Cerebellar cortex (tissue), 1 donor: ENCODE measurements at regions not wholly inside any gene's neighbourhood (a gene's known extent, or its start where the extent isn't known, plus 50 kb on each side); places are given as distances from the start of the nearest gene placed in this dataset.
"Not testable (repeated sequence)": the region's sequence is repeated elsewhere in the genome, so short reads cannot be mapped to it uniquely, and the experiment has no call there.

Experiments
- DNase-seq: peaks from one replicate; pipeline ENCODE4 v3.0.0-alpha.2; 2015; ENCODE audit warnings: low spot score

DNA sequence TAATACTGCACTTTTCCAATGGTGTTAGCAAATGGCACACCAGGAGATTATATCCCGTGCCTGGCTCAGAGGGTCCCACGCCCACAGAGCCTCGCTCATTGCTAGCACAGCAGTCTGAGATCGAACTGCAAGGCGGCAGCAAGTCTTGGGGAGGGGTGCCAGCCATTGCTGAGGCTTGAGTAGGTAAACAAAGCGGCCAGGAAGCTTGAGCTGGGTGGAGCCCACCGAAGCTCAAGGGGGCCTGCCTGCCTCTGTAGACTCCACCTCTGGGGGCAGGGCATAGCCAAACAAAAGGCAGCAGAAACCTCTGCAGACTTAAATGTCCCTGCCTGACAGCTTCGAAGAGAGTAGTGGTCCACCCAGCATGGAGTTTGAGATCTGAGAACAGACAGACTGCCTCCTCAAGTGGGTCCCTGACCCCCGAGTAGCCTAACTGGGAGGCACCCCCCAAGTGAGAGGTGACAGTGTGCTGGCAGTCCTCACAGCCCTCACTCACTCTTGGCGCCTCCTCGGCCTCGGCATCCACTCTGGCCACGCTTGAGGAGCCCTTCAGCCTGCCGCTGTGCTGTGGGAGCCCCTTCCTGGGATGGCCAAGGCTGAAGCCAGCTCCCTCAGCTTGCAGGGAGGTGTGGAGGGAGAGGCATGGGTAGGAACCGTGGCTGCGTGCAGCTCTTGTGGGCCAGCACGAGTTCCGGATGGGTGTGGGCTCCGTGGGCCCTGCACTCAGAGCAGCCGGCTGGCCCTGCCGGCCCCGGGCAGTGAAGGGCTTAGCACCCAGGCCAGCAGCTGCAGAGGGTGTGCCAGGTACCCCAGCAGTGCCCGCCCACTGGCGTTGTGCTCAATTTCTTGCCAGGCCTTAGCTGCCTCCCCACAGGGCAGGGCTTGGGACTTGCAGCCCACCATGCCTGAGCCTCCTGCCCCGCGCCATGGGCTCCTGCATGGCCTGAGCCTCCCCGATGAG, 188.0 kb downstream of the MMUT start:
- DNase-seq = not testable (repeated sequence)

DNA sequence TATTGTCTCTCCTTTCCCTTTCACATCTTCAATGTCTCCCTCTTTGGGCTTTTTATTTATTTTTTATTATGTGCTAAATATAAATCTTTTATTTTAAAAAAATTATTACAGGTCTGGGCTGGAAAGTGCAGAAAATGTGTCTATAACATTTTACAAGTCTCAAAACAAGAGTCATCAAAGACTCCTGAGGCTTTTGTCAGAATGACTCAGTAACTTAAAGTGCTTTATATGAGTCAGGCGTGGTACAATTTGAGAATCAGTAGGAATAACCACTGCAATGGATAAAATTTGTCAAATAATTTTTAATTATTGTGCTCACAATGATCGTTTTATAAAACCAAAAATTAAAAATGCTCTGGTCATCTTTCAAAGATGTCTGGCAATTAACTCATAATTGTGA, 193.9 kb downstream of the MMUT start:
- no peak for DNase-seq

DNA sequence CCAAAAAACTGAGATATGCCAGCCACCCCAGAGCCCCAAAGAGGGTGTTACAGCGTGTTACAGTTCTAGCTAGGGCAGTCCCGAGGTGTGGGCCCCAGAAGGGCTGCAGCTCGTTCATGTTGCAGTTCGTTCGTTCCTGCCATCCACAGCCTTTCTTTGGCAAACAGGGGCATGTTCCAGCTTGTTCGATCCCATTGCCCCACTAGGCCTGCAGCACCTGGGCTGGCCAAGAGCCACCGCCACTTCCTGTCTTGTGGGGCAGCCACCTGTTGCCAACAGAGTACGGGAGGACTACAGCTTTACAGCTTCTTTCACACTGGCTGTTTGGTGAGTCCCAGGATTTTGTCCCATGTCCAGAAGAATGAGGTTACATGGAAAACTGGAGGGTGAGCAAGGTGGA, 198.1 kb downstream of the MMUT start:
- no peak for DNase-seq

DNA sequence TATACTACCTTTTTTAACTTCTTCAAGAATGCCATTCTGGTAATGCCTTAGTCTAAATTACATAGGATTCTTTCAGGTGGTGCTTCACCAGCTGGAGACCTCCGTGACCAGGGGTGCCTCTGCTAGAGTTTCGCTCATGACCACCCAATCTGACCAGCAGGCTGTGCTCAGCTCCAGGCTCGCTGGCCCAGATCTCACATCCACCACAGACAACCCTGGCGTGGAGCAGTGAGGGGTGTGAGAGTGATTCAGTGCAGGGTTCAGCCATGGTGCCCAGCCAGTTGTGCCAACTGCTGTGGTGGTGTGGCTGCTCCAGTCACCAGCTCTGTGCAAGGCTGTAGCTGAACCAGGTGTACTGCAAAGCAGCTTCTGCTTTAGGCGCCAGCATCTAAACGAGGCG, 198.6 kb downstream of the MMUT start:
- DNase-seq = no peak

DNA sequence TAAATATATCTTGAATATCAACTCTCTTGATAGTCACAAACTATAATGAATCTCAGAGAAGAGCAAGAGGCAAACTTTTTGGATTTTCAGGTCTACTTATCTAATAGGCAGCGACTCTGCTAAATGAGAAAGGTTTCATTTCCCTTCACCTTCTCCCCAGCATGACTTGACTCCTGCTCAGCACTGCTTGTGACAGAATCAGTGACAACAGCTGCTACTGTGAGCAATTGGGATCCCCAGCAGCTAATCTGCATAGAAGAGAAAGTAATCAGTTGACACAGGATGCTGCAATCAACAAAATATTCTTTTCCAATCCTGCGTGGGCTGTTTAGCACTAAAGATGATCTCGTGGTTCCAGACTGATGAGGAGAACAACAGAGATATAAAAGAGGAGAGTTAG, 205.5 kb downstream of the MMUT start:
- DNase-seq = no peak

DNA sequence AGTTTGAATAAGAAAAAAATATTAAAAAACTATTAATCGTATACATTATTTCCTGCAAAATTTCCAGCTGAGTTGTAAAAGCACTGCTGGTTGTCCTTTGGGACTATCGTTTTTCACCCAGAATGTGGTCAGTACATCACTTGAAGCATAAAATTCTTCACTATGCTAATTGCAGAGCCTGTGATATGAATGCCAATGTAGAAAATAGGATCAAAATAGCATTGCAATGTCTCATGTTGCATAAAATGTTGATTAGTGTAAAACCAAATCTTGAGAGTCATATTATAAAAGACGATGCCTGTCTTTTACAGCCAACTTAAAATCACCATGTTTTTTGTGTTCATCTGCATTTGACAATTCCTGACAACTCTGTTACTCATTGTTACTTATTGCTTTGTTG, 207.7 kb downstream of the MMUT start:
- no peak for DNase-seq

DNA sequence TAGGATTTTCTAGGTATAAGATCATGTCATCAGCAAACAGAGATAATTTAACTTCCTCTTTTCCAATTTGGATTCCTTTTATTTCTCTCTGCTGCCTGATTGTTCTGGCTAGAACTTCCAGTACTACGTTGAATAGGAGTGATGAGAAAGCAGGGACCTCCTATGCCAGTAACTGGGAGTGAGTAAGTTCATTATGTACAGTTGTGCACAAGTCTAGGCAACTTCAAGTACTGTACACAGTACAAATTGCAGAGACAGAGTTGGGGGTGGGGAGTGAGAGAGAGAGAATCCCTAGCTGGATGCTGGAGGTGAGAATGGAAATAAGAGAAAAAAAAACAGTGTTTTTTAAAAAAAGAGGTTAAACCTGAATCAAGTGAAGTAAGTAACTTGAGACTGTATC, 210.2 kb downstream of the MMUT start:
- DNase-seq = no peak

DNA sequence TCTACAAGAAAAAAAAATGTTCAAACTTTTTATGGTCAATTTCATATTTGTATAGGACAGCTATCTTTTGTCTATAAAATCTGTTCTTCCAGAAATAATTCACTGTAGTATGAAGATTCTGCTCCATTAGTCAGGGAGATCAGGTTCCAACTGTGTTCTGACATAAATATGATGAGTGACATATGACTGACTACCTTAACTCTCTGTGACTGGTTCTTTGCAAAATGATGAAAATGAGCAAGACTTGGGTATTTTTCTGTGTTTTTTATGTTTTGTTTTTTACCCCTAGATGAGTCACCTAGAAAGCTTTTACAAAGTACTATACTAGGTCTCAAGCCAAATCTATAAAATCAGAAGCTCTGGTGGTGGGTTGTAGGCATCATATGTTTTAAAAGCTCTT, 229.6 kb downstream of the MMUT start:
- DNase-seq = no peak

DNA sequence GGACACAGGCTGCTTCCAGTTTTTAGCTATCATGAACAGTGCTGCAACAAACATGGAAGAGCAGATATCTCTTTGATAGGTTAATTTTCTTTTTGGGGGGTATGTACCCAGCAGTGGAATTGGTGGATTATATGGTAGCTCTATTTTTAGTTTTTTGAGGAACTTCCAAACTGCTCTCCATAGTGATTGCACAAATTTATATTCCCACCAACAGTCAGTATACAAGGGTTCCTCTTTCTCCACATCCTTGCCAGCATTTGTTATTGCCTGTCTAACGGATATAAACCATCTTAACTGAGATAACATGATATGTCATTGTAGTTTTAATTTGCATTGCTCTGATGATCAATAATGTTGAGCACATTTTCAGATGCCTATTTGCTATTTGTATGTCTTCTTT, 237.6 kb downstream of the MMUT start:
- no peak for DNase-seq

DNA sequence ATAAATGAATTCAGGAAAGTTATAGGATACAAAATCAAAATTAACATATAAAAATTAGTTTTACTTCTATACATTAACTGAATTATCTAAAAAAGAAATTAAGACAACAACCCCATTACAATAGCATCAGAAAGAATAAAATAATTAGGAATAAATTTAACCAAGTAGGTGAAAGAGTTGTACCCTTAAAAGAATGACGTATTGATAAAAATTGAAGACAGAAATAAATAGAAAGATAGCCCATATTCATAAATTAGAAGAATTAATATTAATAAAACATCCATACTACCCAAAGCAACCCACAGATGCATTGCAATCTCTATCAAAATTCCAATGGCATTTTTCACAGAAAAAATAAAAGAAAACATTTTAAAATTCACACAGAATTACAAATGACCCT, 242.8 kb downstream of the MMUT start:
- no peak for DNase-seq

DNA sequence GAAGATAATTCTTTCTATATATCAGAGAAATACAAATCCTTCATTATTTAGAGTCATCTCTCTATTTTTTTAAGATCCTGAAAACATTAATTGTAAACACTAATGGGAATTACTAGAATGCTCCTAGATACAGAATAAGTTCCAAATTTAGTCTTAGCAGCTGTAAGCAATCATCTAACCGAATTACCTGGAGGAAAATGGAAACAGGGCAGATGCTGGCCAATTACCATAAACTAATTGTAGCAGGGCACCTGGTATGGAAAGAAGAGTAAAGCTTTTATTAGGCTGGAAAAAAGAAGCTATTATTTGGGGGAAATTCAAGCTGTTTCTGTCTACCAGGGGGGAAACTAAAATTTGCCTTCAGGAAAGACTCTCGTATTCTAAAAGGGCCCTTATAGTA, 257.5 kb downstream of the MMUT start:
- no peak for DNase-seq

DNA sequence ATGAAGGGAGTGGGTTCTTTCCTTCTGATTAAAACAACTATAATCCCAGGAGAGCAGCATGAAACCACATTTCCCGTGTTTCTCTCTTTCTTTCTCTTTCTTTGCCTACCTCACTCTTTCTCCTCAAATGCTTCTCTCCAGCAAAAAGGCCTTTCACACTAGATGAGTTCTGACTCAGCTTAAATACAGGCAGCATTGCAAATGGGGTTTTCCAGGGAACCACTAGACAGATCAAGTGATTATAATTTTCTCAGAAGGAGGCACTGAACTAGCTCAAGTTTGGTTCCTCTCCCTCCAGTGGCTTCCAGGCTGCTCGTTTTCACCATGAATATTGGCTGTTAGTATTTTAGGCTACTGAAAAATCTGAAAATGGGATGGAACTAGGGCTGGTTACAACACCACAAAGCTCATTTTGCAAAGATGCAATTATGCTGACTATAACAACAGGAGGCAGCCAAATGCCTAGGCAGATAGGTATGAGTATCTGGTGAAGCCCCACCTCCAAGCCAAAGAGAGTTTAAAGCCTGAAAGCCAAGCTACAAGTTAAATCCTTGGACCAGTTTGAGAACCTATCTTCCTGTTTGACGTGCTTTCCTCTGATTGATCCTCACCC, 260.0 kb downstream of the MMUT start:
- DNase-seq = no peak

DNA sequence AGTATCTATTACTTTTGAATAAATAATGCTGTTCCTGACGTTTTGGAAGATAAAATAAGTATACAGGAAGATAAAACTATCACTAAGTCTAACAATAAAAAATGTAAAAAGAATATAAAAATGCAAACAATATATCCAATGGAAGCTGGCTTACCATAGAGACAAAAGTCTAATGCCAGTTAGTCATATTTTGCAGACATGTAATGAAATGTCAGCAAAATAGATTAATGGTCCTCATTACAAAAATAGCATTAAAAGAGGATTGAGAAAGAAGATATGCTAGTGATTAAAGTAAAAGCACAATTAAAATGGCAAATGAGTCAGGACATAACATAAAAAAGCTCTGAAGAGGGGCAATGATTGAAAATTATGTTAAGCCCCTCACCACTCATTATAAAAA, 265.0 kb downstream of the MMUT start:
- DNase-seq = no peak

DNA sequence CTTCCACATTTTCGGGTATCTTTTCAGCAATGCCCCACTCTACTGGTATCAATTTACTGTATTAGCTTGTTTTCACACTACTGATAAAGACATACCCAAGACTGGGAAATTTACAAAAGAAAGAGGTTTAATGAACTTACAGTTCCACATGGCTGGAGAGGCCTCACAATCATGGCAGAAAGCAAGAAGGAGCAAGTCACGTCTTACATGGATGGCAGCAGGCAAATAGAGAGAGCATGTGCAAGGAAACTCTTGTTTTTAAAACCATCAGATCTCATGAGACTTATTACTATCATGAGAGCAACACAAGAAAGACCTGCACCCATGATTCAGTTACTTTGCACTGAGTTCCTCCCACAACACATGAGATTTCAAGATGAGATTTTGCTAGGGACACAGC, 300.7 kb downstream of the MMUT start:
- DNase-seq = not testable (repeated sequence)

DNA sequence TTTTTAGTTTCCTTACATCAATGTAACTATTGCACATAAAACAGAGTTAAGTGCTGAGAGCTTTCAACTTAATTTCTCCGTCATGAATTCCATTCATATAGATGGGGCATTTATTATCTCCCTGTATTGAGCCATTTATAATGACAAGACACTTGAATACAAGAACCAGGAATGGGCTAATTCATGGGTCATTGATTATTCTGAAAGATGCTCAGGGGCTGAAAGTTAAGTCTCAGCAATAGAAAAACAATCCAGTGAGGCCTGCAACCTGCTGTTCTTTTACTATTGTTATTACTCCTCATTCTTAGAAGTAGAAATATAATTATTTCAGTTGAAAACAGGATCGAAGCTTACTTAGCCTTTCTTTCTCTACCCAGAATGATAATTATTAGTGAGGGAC, 307.7 kb downstream of the MMUT start:
- DNase-seq = no peak

DNA sequence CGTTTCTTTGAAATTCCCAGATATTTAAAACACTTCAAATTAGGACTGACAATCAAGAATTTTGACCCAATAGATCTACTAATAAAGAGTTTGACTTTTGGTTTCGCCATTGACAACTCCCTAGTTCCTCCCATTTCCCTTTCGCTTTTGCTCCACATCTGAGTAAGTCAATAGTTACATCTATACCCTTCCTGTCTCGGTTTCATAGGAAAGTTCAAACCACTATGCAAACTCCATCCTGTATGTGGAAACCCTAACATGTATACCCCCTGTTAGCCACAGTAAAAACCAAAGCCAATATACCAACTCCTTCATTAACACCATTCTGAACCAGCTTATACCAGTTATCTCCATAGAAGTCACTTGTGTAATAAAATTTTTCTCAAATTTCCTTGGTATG, 311.1 kb downstream of the MMUT start:
- DNase-seq = no peak

DNA sequence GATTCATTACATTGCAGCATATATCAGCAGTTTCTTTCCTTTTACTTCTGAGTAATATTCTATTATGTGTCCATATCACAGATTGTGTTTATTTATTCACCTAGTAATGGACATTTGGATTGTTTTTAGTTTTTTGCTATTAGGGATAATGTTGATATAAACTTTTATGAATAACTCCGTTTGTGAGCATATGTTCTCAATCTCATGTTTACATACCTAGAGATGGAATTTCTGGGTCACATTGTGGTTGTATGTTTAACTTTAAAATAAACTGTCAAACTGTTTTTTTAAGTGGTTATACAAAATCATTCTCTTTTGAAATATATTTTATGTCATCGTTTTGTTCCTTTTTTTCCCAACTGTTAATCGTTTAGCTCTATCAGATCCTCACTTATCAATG, 311.6 kb downstream of the MMUT start:
- no peak for DNase-seq

DNA sequence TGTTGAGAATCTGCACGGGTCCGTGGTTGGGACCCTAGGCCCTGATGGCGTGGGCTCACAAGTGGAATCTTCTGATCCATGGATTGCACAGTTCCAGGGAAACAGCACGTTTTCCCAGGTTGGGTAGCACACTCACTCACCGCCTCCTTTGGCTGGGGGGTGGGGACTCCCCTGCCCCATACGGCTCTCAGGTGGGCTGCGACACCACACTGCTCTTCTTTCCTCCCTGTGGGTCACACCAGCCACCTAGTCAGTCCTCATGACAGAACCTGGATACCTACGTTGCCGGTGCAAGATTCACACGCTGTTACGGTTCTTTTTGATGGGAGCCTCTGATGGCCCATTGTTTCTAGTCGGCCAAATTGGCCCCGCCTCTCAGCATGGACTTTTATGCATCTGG, 312.0 kb downstream of the MMUT start:
- DNase-seq = no peak

DNA sequence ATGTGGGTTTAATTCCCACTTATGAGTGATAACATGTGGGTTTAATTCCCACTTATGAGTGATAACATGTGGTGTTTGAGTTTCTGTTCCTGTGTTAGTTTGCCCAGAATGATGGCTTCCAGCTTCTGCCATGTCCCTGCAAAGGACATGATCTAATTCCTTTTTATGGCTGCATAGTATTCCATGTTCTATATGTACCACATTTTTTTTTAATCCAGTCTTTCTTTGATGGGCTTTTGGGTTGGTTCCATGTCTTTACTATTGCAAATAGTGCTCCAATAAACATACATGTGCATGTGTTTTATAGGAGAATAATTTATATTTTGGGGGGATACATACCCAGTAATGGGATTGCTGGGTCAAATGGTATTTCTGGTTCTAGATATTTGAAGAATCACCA, 317.8 kb downstream of the MMUT start:
- no peak for DNase-seq

DNA sequence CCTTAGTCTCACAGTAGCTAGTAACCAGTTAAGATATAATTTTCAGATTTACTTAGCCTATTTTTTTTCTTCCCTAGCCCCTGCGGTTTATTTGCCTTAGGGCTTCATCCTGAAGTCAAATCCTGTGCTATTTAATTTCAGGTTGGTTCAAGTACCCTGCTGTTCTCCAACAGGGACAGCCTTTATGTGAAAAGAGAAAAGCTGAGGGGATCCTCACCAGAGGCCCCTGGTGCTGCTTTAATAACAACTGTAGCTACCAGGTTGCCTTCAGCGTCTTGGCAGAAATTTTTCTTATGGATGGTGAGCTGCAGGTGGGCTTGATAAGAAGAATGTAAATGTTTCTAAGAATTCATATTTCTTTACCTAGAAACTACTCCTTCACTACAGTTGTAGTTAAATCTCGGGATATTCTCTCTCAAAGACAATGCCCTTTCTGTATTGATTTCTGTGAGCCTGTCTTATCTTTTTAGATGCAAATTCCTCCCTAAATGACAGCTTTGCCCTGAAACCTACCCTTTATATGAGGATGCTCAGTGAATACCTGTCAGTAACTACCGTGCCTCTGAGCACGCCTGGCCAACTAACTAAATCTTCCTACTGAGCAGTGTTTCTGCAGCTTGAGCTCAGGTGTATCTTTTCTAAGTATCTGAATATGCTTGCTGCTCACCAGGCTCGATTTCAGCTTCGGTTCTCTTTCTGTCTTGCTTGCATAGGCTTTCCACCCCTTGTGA, 320.5 kb downstream of the MMUT start:
- no peak for DNase-seq

DNA sequence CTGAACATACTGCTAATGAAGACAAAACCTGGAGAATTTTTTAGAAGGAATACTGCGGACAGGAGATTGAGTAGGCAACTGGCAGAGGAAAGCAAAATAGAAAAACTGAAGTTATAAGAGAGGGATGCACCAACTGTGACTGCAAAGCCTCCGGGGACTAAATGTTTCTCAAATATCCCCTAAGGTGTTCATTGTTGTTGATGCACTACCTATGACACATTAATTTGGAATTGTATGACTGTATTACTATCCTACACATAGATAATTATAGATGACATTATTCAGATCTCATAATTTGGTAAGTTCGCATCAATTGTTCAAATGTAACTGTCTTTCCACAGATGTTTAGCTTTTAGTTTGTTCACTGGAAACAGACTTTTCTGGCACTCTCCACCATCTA, 341.1 kb downstream of the MMUT start:
- DNase-seq = no peak

DNA sequence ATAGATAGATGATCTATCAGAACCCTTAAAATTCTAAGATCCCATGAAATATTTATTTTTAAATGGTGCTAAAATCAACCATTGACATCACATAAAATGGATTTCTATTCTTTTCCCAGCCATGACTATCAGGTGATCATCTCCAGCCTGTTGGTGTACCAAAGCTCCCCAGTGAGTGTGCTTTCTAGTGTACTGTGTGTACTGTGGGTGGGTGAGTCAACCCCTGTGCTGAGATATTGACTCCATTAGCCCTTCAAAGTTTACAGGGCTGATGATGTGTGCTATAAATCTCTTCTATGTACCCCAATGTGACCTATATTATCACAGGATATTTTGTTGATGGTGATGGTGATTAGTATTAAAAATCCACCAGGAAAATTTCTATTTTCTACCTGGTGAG, 344.6 kb downstream of the MMUT start:
- DNase-seq = no peak

DNA sequence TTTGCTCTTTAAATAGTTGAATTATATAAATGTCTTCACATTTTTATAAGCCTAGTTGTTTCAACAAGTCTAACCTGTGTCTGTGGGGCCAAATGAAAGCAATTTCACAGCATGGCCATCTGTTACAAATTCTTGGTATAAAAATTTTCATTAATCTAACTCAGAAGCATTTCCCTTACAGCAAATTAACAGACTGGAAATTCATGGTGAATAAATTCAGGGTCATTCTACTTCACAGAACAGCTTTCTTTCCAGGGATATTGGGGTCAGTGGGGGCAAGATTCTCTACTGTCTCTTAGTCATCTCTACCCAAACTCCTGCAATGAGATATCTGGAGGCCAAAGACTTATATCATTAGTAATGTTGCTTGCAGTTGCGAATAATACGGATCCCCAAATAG, 352.1 kb downstream of the MMUT start:
- DNase-seq = peak; percentile 66
